ENCODE measurements at regions not wholly inside any gene's neighbourhood (a gene's known extent, or its start where the extent isn't known, plus 50 kb on each side); places are given as distances from the start of the nearest gene placed in this dataset.

DNA sequence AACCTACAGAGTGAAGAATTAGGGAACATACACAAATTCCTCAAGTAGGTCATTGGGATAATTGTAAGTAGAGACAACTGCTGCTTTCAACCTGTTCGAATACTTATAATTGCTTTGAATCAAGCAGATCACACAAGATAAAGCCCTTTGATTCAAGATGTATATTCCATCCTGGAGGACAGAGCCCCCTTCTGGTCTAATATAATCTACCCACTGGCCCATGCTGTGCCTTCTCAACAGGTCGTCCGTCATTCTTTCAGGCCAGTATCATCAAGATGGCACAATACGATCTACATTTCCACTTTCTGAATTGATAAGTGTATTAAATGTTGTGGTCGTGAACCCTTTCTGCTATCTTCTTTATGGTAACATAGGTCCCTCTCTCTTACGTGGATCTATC lies 387.0 kb upstream of the CDH19 start:
- TF ChIP-seq CTCF (IDR thresholded peaks at IDR 0.05) = no peak
- TF ChIP-seq POLR2A (IDR thresholded peaks at IDR 0.05) = no peak
